Heart right ventricle (tissue), 16 donors: ENCODE measurements at regions not wholly inside any gene's neighbourhood (a gene's known extent, or its start where the extent isn't known, plus 50 kb on each side); places are given as distances from the start of the nearest gene placed in this dataset.
"Not testable (repeated sequence)": the region's sequence is repeated elsewhere in the genome, so short reads cannot be mapped to it uniquely, and the experiment has no call there.

ENCODE experiments used
- ATAC-seq, 8 donors: fragments of 200-7000 bp; cut with Tn5 transposase; one replicate each; pipeline ENCODE4 v1.9.1; 2020; ENCODE audit warnings: mild to moderate bottlenecking in 8 of 8, moderate library complexity in 8 of 8, moderate number of reproducible peaks in 1 of 8
- DNase-seq, 2 donors: peaks; one replicate each; pipeline ENCODE4 v3.0.0-alpha.2; 2020
- H3K27ac ChIP-seq, 10 donors: fragments of 200-600 bp; sonication (generic) in 2 of 10; one replicate each; pipeline versions ENCODE4 v1.5.0 to v1.8.0; 2020 to 2022; ENCODE audit warnings: mild to moderate bottlenecking in 3 of 10
- H3K27me3 ChIP-seq, 7 donors: fragments of 200-600 bp; one replicate each; pipeline ENCODE4 v1.8.0; 2021 to 2022; ENCODE audit warnings: mild to moderate bottlenecking in 2 of 7
- H3K36me3 ChIP-seq, 9 donors: fragments of 200-600 bp; sonication (generic) in 1 of 9; one replicate each; pipeline versions ENCODE4 v1.5.0 to v1.8.0; 2020 to 2022; ENCODE audit warnings: mild to moderate bottlenecking in 2 of 9
- H3K4me1 ChIP-seq, 9 donors: fragments of 200-600 bp; sonication (generic) in 1 of 9; one replicate each; pipeline versions ENCODE4 v1.5.0 to v1.8.0; 2020 to 2022; ENCODE audit warnings: mild to moderate bottlenecking in 4 of 9
- H3K4me3 ChIP-seq, 10 donors: fragments of 200-600 bp; sonication (generic) in 2 of 10; one replicate each; pipeline versions ENCODE4 v1.5.0 to v1.8.0; 2020 to 2022; ENCODE audit warnings: mild to moderate bottlenecking in 7 of 10, moderate library complexity in 2 of 10
- H3K9me3 ChIP-seq, 11 donors: fragments of 200-600 bp in 10 of 11; sonication (generic) in 2 of 11; one replicate each; pipeline versions ENCODE4 v1.5.0 to v1.8.0; 2013 to 2022; ENCODE audit warnings: mild to moderate bottlenecking in 2 of 11, control low read depth in 1 of 11, moderate library complexity in 1 of 11
- CTCF ChIP-seq, 9 donors: fragments of 200-600 bp; sonication (generic) in 2 of 9; IDR thresholded peaks; one replicate each; pipeline versions ENCODE4 v1.5.0 to v1.8.0; 2021 to 2022; ENCODE audit warnings: antibody characterized with exemption in 9 of 9, mild to moderate bottlenecking in 5 of 9, moderate library complexity in 1 of 9
- WGBS, 2 donors: extraction: QIAGEN DNeasy Blood & Tissue Kit; methylation state at CpG; one replicate each; pipeline ENCODE4 v1.1.7; 2013; ENCODE audit warnings: inconsistent platforms in 1 of 2; 5-methylcytosine and 5-hydroxymethylcytosine counted together
- intact Hi-C, 10 donors: fragments of 100-400 bp; cut with DNase I; formaldehyde crosslinking; loops; one replicate each; pipeline versions ENCODE4 v1.11.1 to v1.14.2; 2022
- donor health status: Arrhythmogenic right ventricular cardiomyopathy.
- donor health status: ischemic (EF 13 %, LVEDD 7.1; RV severe dilation, severe dysfunction).
- donor health status: healthy with polysubstance abuse.
- donor health status: DM: no; HTN: yes; CAD: no.
- donor health status: DM: no; HTN: no; CAD: no.
- donor health status: ischemic (EF 25% LVEDD 6.9; RV normal size, moderate dysfunction).
- donor health status: ischemic (EF 25% LVEDD 5.7; RV mildly dilated, moderate dysfunction).
- donor health status: healthy.
- donor health status: DM: yes; HTN: yes; CAD: no.
- donor health status: Ischemic cardiomyopathy.
- donor health status: ischemic (EF 35%, LVEDD 5.7; RV mildly dilated, moderate dysfunction).
- donor health status: nonischemic (EF 11% LVEDD 7.7; RV severe dilation, severe dysfunction).
- donor health status: DM: yes; HTN: yes; CAD: no.
- donor health status: PGD.
- donor health status: ischemic (EF 29% LVEDD 5.4; RV normal size, mild dysfunction).
- donor health status: nonischemic (EF 23%, LVEDD 6.1; RV moderate dilation, normal function).

- Histone ChIP-seq H3K9me3 (no peaks in the 10 kb centered on the region), H3K4me3 (no peak overlapping the region), H3K4me1 (no peaks in the 10 kb centered on the region), H3K27ac (no peak overlapping the region), H3K36me3 (no peaks in the 10 kb centered on the region), H3K27me3 (no peaks in the 10 kb centered on the region)
- TF ChIP-seq CTCF (IDR thresholded peaks at IDR 0.05) = no peak
- 76 to 81% methylated on average over 6 of the region's 6 CpGs for WGBS, 2 donors
- DNase-seq (no peak), ATAC-seq (no peak)
- intact Hi-C loops = loop anchor here in 1 of 10 donors (10.0 kb wide), 1 partner anchor 59 kb away; no protein-coding TSS in a partner anchor
Measured at GRCh38 chr10:55163388-55163979, 362.5 kb upstream of the PCDH15 start.

GRCh38 chr10:55162321-55162720 is 361.3 kb upstream of the PCDH15 start:
- not testable (repeated sequence) for ATAC-seq, H3K27me3 ChIP-seq, DNase-seq, H3K9me3 ChIP-seq, H3K4me1 ChIP-seq, H3K36me3 ChIP-seq, H3K27ac ChIP-seq, H3K4me3 ChIP-seq
- WGBS, 2 donors = 93 to 100% methylated on average over 2 of the region's 2 CpGs
- intact Hi-C loops = loop anchor here in 1 of 10 donors (10.0 kb wide), 1 partner anchor 58 kb away; no protein-coding TSS in a partner anchor

GRCh38 chr10:55160655-55161283 is 359.7 kb upstream of the PCDH15 start:
- DNase-seq = no peak
- Histone ChIP-seq H3K4me1 (no peaks in the 10 kb centered on the region), H3K4me3 (no peak overlapping the region), H3K27me3 (no peaks in the 10 kb centered on the region), H3K9me3 (no peaks in the 10 kb centered on the region), H3K27ac (no peak overlapping the region), H3K36me3 (no peaks in the 10 kb centered on the region)
- no peak for ATAC-seq
- intact Hi-C loops = loop anchor here in 1 of 10 donors (10.0 kb wide), 1 partner anchor 56 kb away; no protein-coding TSS in a partner anchor
- TF ChIP-seq CTCF (IDR thresholded peaks at IDR 0.05) = no peak
- 50 to 63% methylated on average over 5 of the region's 5 CpGs for WGBS, 2 donors

- H3K4me3 ChIP-seq = no peak overlapping the region
- no peak overlapping the region for H3K27ac ChIP-seq
- ATAC-seq = no peak
- H3K36me3 ChIP-seq = no peaks in the 10 kb centered on the region
- H3K9me3 ChIP-seq = no peaks in the 10 kb centered on the region
- DNase-seq = no peak
- intact Hi-C loops = no loop called here
- WGBS, 2 donors = 20 to 33% methylated on average over 1 of the region's 1 CpG
- no peaks in the 10 kb centered on the region for H3K27me3 ChIP-seq
- TF ChIP-seq CTCF (IDR thresholded peaks at IDR 0.05) = no peak
- H3K4me1 ChIP-seq = no peaks in the 10 kb centered on the region
Measured at GRCh38 chr10:55158633-55159032, 357.6 kb upstream of the PCDH15 start.

- TF ChIP-seq CTCF (IDR thresholded peaks at IDR 0.05) = no peak
- Histone ChIP-seq H3K27me3 (no peaks in the 10 kb centered on the region), H3K4me3 (no peak overlapping the region), H3K27ac (no peak overlapping the region), H3K9me3 (no peaks in the 10 kb centered on the region), H3K4me1 (no peaks in the 10 kb centered on the region), H3K36me3 (no peaks in the 10 kb centered on the region)
- DNase-seq (no peak), ATAC-seq (no peak)
- 60 to 71% methylated on average over 5 of the region's 5 CpGs for WGBS, 2 donors
- intact Hi-C loops = no loop called here
Measured at GRCh38 chr10:55146032-55146431, 345.0 kb upstream of the PCDH15 start.
